B cell (primary cell): ENCODE measurements at regions not wholly inside any gene's neighbourhood (a gene's known extent, or its start where the extent isn't known, plus 50 kb on each side); places are given as distances from the start of the nearest gene placed in this dataset.

ENCODE experiments used
- EZH2 ChIP-seq: IDR thresholded peaks from 2 replicates; pipeline ENCODE4 v1.6.1; 2012; ENCODE audit warnings: borderline replicate concordance, low read depth, mild to moderate bottlenecking, moderate library complexity, low read length; ENCODE audit not compliant: insufficient read depth, poor library complexity, severe bottlenecking
- TF ChIP-seq, protein P1 (sequence below): fragments of 200-600 bp; IDR thresholded peaks from one replicate; pipeline ENCODE4 v1.8.0; 2022; ENCODE audit warnings: antibody characterized with exemption, mild to moderate bottlenecking

- TF ChIP-seq, protein P1, sequence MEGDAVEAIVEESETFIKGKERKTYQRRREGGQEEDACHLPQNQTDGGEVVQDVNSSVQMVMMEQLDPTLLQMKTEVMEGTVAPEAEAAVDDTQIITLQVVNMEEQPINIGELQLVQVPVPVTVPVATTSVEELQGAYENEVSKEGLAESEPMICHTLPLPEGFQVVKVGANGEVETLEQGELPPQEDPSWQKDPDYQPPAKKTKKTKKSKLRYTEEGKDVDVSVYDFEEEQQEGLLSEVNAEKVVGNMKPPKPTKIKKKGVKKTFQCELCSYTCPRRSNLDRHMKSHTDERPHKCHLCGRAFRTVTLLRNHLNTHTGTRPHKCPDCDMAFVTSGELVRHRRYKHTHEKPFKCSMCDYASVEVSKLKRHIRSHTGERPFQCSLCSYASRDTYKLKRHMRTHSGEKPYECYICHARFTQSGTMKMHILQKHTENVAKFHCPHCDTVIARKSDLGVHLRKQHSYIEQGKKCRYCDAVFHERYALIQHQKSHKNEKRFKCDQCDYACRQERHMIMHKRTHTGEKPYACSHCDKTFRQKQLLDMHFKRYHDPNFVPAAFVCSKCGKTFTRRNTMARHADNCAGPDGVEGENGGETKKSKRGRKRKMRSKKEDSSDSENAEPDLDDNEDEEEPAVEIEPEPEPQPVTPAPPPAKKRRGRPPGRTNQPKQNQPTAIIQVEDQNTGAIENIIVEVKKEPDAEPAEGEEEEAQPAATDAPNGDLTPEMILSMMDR = no peak
- no peak for TF ChIP-seq EZH2
Observed at GRCh38 chr14:82854131-82854530, 1320.5 kb upstream of the SEL1L start.
